ENCODE measurements at regions not wholly inside any gene's neighbourhood (a gene's known extent, or its start where the extent isn't known, plus 50 kb on each side); places are given as distances from the start of the nearest gene placed in this dataset.

DNA sequence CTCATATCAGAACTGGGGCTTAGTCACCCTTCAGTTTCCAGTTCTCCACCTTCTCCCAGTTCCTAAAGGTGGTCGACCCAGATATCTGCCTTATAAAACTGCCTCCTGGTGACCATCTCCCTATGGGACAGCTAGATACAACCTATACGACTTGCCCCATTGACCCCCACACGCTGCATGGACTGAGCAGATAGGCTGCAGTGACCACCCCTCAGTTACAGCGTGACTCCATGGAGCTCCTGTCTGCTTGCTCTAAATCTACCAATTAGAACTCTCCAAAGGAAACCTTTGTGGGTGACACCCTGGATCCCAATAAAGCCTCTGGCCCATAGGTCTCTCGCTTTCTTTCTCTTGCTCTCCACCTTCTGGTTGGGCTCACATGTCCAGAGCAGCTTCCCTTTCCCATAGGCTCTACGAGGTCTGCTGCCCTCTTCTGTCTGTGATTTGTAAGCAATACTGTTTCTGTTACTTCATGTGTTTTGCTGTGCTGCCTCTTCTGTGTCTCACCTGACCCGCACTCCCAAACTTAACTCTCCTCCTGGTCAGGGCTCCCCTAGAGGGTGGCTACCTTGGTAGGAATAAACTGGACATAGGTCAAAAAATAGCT, 971.3 kb upstream of the FAM98A start:
- TF ChIP-seq, protein P1, sequence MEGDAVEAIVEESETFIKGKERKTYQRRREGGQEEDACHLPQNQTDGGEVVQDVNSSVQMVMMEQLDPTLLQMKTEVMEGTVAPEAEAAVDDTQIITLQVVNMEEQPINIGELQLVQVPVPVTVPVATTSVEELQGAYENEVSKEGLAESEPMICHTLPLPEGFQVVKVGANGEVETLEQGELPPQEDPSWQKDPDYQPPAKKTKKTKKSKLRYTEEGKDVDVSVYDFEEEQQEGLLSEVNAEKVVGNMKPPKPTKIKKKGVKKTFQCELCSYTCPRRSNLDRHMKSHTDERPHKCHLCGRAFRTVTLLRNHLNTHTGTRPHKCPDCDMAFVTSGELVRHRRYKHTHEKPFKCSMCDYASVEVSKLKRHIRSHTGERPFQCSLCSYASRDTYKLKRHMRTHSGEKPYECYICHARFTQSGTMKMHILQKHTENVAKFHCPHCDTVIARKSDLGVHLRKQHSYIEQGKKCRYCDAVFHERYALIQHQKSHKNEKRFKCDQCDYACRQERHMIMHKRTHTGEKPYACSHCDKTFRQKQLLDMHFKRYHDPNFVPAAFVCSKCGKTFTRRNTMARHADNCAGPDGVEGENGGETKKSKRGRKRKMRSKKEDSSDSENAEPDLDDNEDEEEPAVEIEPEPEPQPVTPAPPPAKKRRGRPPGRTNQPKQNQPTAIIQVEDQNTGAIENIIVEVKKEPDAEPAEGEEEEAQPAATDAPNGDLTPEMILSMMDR (IDR thresholded peaks at IDR 0.05): peak; percentile 44
- TF ChIP-seq EZH2 (IDR thresholded peaks at IDR 0.05): no peak

All from neural progenitor cell (in vitro differentiated cells).